ENCODE measurements at regions not wholly inside any gene's neighbourhood (a gene's known extent, or its start where the extent isn't known, plus 50 kb on each side); places are given as distances from the start of the nearest gene placed in this dataset.

DNA sequence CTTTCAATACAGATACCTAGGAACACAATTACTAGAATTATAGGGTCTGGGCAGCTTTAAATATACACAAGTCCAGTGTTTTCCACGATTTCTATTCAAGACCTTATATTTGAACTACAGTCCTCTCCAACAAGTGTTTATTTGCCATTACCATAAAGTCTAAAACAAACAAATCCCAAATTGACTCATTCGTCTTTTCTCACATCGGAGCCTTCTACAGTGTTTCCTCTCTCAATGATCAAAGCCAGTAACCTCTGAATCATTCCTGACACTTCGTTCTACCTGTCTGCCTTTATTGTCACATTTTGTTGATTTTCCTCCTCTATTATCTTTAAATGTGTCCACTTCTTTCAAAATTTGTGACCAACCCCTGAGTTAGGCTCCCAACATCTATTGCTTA is 1356.5 kb upstream of the SLC10A2 start:
- TF ChIP-seq CTCF (IDR thresholded peaks at IDR 0.05) (no peak), POLR2A (IDR thresholded peaks at IDR 0.05) (no peak)
- Histone ChIP-seq H3K36me3 (no peaks in the 10 kb centered on the region), H3K27ac (no peak overlapping the region), H3K4me1 (no peaks in the 10 kb centered on the region), H3K9me3 (no peaks in the 10 kb centered on the region), H3K4me3 (no peak overlapping the region), H3K27me3 (no peaks in the 10 kb centered on the region)
- intact Hi-C loops (cut with DNase I) = no loop called here
- ATAC-seq = no peak
- no peak for DNase-seq
- WGBS (ENCODE audit: insufficient coverage, low coverage, low lambda C conversion rate, missing lambda C conversion rate) = 44% methylated on average over 4 of the region's 4 CpGs

DNA sequence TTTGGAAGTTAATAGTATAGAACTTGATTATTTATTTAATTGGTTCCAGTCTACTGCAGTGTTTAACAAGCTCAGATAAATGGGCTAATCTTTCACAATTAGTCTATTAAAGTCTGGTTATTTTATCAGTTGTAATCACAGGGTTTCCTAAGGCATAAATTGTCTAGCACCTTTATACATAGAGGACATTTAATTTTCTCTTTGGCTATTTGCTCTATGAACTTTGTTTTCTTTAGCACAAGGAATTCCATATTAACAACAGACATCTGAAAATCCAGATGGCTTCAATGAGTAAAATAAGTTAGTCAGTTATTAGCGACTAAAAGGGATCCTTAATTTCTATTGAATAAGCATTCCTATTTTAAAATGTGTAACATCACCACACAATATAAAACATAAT is 1350.8 kb upstream of the SLC10A2 start:
- no peak for TF ChIP-seq POLR2A (IDR thresholded peaks at IDR 0.05)
- no peak for TF ChIP-seq CTCF (IDR thresholded peaks at IDR 0.05)
- H3K9me3 ChIP-seq = no peaks in the 10 kb centered on the region
- no peaks in the 10 kb centered on the region for H3K36me3 ChIP-seq
- H3K27ac ChIP-seq = no peak overlapping the region
- ATAC-seq (no peak), DNase-seq (no peak)
- no peaks in the 10 kb centered on the region for H3K4me1 ChIP-seq
- intact Hi-C loops (cut with DNase I) = no loop called here
- WGBS (ENCODE audit: insufficient coverage, low coverage, low lambda C conversion rate, missing lambda C conversion rate) = 53% methylated on average over 1 of the region's 1 CpG
- no peak overlapping the region for H3K4me3 ChIP-seq
- no peaks in the 10 kb centered on the region for H3K27me3 ChIP-seq

DNA sequence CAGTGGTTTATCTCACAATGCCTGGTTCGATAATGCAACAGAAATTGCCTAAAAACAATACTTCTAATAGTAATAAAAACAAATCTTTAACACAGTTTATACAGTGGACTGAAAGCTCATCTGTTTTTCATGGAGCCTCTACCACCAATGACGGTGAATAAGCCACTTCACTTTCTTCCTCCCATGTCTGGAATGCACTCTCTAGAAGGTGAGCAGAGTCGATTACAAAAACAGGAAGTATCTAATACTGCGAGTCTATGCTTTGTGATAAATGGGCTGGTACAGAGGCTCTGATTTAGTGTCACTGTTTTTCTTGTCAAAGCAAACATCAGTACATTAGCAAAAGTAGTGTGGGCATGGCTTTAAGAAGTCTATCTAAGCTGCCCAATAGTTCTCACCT is 1348.6 kb upstream of the SLC10A2 start:
- H3K9me3 ChIP-seq = no peaks in the 10 kb centered on the region
- H3K4me3 ChIP-seq = no peak overlapping the region
- no peak for DNase-seq
- H3K27ac ChIP-seq = no peak overlapping the region
- H3K4me1 ChIP-seq = no peaks in the 10 kb centered on the region
- intact Hi-C loops (cut with DNase I) = no loop called here
- no peak for ATAC-seq
- no peak for TF ChIP-seq POLR2A (IDR thresholded peaks at IDR 0.05)
- TF ChIP-seq CTCF (IDR thresholded peaks at IDR 0.05) = no peak
- 17% methylated on average over 4 of the region's 4 CpGs for WGBS (ENCODE audit: insufficient coverage, low coverage, low lambda C conversion rate, missing lambda C conversion rate)
- H3K36me3 ChIP-seq = no peaks in the 10 kb centered on the region
- H3K27me3 ChIP-seq = no peaks in the 10 kb centered on the region

GRCh38 chr13:104414181-104414580 is 1348.0 kb upstream of the SLC10A2 start:
- WGBS (ENCODE audit: insufficient coverage, low coverage, low lambda C conversion rate, missing lambda C conversion rate) = 66% methylated on average over 2 of the region's 2 CpGs
- Histone ChIP-seq H3K36me3 (no peaks in the 10 kb centered on the region), H3K4me1 (no peaks in the 10 kb centered on the region), H3K4me3 (no peak overlapping the region), H3K27ac (no peak overlapping the region), H3K27me3 (no peaks in the 10 kb centered on the region), H3K9me3 (no peaks in the 10 kb centered on the region)
- intact Hi-C loops (cut with DNase I) = no loop called here
- TF ChIP-seq POLR2A (IDR thresholded peaks at IDR 0.05) = no peak
- TF ChIP-seq CTCF (IDR thresholded peaks at IDR 0.05) = no peak
- no peak for DNase-seq
- no peak for ATAC-seq

DNA sequence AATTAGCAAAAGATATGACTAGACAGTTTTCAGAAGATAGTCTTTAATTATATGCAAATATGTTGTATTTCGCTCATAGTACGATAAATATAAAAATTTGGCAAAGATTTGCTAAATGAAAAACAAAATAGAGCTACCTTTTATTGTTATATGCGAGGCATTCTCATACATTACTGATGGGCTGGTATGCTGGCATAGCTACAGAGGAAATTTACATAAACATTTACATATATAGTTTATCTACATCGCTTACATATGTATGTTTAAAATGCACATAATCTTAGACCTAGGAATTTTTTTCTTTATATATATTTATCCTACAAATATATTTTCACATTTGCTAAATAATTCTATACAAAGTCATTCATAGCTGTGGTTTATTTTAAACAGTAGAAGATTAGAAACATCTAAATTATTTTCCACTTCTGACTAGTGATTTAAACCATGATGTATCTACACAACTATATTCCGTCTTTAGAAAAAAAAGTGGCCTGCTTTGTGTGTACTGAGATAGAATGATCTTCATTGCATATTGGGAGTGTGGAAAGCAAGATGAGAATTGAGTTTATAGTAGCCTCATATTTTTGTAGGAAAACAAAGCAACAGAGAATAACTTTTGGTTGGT is 1345.0 kb upstream of the SLC10A2 start:
- WGBS (ENCODE audit: insufficient coverage, low coverage, low lambda C conversion rate, missing lambda C conversion rate) = 56% methylated on average over 5 of the region's 5 CpGs
- TF ChIP-seq POLR2A (IDR thresholded peaks at IDR 0.05) (no peak), CTCF (IDR thresholded peaks at IDR 0.05) (no peak)

More for the DNA sequence above, 1345.0 kb upstream of the SLC10A2 start:
- no peaks in the 10 kb centered on the region for H3K4me1 ChIP-seq
- ATAC-seq (no peak), DNase-seq (no peak)
- no peak overlapping the region for H3K27ac ChIP-seq
- no peaks in the 10 kb centered on the region for H3K27me3 ChIP-seq
- intact Hi-C loops (cut with DNase I) = no loop called here
- H3K4me3 ChIP-seq = no peak overlapping the region
- no peaks in the 10 kb centered on the region for H3K9me3 ChIP-seq
- no peaks in the 10 kb centered on the region for H3K36me3 ChIP-seq

Data from right lobe of liver (tissue), 6 donors.